ENCODE measurements at regions not wholly inside any gene's neighbourhood (a gene's known extent, or its start where the extent isn't known, plus 50 kb on each side); places are given as distances from the start of the nearest gene placed in this dataset.

DNA sequence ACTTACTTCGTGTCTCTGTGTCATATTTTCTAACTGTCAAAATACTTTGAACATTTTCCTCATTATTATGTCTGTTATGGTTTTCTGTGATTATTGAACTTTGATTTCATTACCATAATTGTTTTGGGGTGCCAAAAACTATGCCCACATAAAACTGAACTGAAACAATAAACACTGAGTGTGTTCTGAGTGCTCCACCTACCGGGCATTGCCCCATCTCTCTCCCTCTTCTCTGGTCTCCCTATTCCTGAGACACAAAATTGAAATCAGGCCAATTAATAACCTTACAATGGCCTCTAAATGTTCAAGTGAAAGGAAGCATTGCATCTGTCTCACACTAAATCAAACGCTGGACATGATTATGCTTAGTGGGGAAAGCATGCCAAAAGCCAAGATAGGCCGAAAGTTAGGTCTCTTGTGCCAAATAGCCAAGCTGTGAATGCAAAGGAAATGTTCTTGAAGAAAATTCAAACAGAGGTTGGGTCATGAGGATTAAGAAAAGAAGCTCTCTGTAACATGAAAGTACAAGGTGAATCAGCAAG lies 972.3 kb downstream of the PCDH7 start:
- Histone ChIP-seq H3K36me3 (no peaks in the 10 kb centered on the region), H3K4me1 (no peaks in the 10 kb centered on the region), H3K27me3 (no peaks in the 10 kb centered on the region), H3K9me3 (no peaks in the 10 kb centered on the region), H3K27ac (no peak overlapping the region), H3K4me3 (no peak overlapping the region)
- ATAC-seq (ENCODE audit: low FRiP score in 2 of 2): no peak
- no peak for DNase-seq
- TF ChIP-seq POLR2AphosphoS5 (IDR thresholded peaks at IDR 0.05): no peak
- 63 to 65% methylated on average over 4 of the region's 4 CpGs for WGBS, 2 donors

DNA sequence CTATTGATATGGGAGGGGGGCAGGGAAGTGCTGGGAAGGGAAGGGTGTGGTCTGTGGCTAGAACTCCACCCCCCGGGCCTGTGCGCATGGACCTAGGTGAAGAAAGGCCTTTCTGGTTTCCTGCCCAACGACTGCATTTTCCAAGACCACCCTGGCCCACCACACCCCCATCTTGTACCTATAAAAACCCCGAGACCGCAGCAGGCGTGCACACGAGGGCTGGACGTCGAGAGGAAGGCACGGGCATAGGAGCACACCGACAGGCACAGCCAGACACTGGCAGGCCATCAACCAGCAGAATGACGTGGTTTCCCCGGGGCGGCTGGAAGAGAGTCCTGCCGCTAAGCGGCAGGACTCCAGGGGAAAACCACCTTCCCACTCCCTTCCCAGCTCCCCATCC lies 981.1 kb downstream of the PCDH7 start:
- no peak overlapping the region for H3K4me3 ChIP-seq
- H3K36me3 ChIP-seq: no peaks in the 10 kb centered on the region
- ATAC-seq (ENCODE audit: low FRiP score in 2 of 2) (no peak), DNase-seq (peak in 1 of 2 donors; percentile 20)
- H3K9me3 ChIP-seq: no peaks in the 10 kb centered on the region
- no peaks in the 10 kb centered on the region for H3K27me3 ChIP-seq
- no peak overlapping the region for H3K27ac ChIP-seq
- H3K4me1 ChIP-seq: no peaks in the 10 kb centered on the region
- 93 to 96% methylated on average over 11 to 16 of the region's 16 CpGs for WGBS, 2 donors
- TF ChIP-seq EP300 (IDR thresholded peaks at IDR 0.05) (no peak), POLR2A (IDR thresholded peaks at IDR 0.05) (no peak), CTCF (IDR thresholded peaks at IDR 0.05) (no peak), POLR2AphosphoS5 (IDR thresholded peaks at IDR 0.05) (no peak)

DNA sequence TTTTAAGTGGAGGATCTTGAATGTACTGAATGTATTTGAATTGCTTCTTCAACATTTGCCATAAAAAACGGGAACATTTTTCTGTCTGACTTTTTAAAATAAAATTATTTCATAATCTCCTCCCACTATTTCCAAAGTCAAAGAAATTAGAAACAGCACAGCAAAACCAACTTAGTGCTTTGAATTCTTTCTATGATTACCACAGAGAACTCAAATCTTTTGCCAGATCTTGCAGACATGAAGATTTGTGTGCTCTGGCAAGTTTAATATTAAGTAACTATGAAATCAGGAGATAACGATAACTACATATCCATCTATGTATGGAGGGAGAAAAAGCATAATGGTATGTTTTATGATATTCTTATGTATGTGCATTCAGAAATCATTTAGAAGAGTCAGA lies 982.2 kb downstream of the PCDH7 start:
- no peaks in the 10 kb centered on the region for H3K4me1 ChIP-seq
- no peaks in the 10 kb centered on the region for H3K27me3 ChIP-seq
- H3K4me3 ChIP-seq: no peak overlapping the region
- no peak overlapping the region for H3K27ac ChIP-seq
- no peaks in the 10 kb centered on the region for H3K36me3 ChIP-seq
- TF ChIP-seq CTCF (IDR thresholded peaks at IDR 0.05): no peak
- no peak for TF ChIP-seq EP300 (IDR thresholded peaks at IDR 0.05)
- TF ChIP-seq POLR2AphosphoS5 (IDR thresholded peaks at IDR 0.05): no peak
- no peak for TF ChIP-seq POLR2A (IDR thresholded peaks at IDR 0.05)
- DNase-seq (no peak), ATAC-seq (ENCODE audit: low FRiP score in 2 of 2) (no peak)
- no peaks in the 10 kb centered on the region for H3K9me3 ChIP-seq
- WGBS, 2 donors: 60 to 70% methylated on average over 2 of the region's 2 CpGs

- Histone ChIP-seq H3K9me3 (no peaks in the 10 kb centered on the region), H3K27me3 (no peaks in the 10 kb centered on the region), H3K36me3 (no peaks in the 10 kb centered on the region), H3K4me3 (no peak overlapping the region), H3K27ac (no peak overlapping the region), H3K4me1 (no peaks in the 10 kb centered on the region)
- TF ChIP-seq POLR2A (IDR thresholded peaks at IDR 0.05) (no peak), POLR2AphosphoS5 (IDR thresholded peaks at IDR 0.05) (no peak), CTCF (IDR thresholded peaks at IDR 0.05) (no peak), EP300 (IDR thresholded peaks at IDR 0.05) (no peak)
- ATAC-seq (ENCODE audit: low FRiP score in 2 of 2) (no peak), DNase-seq (no peak)
Measured at GRCh38 chr4:31714238-31714637, 994.1 kb downstream of the PCDH7 start.

DNA sequence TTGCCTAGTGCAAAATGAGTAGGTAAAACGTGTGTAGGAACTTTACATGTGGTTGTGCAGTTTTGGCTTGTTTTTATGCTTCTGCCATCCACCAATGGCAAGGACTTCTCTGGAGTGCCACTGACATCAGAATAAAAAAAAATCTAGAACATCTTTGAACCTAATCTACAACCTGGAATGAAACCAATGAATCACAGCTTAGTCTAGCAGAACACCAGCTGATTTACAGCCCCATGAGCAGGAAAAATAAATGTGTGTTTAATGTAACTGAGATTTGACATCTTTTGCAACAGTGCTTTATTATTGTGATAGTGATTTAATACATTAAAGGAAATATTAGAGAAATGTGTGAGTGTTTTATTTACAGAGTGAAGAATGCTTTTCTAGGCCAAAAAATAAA lies 995.1 kb downstream of the PCDH7 start:
- Histone ChIP-seq H3K27ac (no peak overlapping the region), H3K4me1 (no peaks in the 10 kb centered on the region), H3K27me3 (no peaks in the 10 kb centered on the region), H3K4me3 (no peak overlapping the region), H3K9me3 (no peaks in the 10 kb centered on the region), H3K36me3 (no peaks in the 10 kb centered on the region)
- DNase-seq: no peak
- no peak for TF ChIP-seq POLR2AphosphoS5 (IDR thresholded peaks at IDR 0.05)
- no peak for TF ChIP-seq CTCF (IDR thresholded peaks at IDR 0.05)
- no peak for TF ChIP-seq POLR2A (IDR thresholded peaks at IDR 0.05)
- TF ChIP-seq EP300 (IDR thresholded peaks at IDR 0.05): no peak
- 44 to 52% methylated on average over 1 of the region's 1 CpG for WGBS, 2 donors
- no peak for ATAC-seq (ENCODE audit: low FRiP score in 2 of 2)
